ENCODE measurements at regions not wholly inside any gene's neighbourhood (a gene's known extent, or its start where the extent isn't known, plus 50 kb on each side); places are given as distances from the start of the nearest gene placed in this dataset.

DNA sequence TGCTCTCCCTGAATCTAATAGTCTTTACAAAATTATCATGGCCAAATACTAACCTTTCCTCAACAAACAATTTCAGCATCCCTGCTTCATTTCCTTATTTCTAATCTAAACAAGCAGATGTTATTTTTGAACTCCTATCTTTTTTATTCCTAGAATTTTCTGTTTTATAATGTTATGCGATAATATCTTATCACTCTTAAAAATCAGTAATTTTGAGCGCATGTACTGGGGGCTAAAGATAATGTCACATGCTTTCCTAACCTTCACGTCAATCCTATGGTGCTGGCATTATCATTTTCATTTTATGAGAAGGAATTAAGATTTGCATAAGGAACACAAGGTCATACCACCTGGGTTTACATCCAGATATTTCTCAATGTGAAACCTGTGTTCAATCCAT lies 648.0 kb downstream of the BRINP1 start:
- no peak for TF ChIP-seq EZH2 (IDR thresholded peaks at IDR 0.05; ENCODE audit: insufficient read depth, low read length)
- TF ChIP-seq, protein P1, sequence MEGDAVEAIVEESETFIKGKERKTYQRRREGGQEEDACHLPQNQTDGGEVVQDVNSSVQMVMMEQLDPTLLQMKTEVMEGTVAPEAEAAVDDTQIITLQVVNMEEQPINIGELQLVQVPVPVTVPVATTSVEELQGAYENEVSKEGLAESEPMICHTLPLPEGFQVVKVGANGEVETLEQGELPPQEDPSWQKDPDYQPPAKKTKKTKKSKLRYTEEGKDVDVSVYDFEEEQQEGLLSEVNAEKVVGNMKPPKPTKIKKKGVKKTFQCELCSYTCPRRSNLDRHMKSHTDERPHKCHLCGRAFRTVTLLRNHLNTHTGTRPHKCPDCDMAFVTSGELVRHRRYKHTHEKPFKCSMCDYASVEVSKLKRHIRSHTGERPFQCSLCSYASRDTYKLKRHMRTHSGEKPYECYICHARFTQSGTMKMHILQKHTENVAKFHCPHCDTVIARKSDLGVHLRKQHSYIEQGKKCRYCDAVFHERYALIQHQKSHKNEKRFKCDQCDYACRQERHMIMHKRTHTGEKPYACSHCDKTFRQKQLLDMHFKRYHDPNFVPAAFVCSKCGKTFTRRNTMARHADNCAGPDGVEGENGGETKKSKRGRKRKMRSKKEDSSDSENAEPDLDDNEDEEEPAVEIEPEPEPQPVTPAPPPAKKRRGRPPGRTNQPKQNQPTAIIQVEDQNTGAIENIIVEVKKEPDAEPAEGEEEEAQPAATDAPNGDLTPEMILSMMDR (IDR thresholded peaks at IDR 0.05; ENCODE audit: insufficient read depth, low read depth, low read length): no peak

Measured in astrocyte (in vitro differentiated cells and primary cell).